ENCODE measurements at regions not wholly inside any gene's neighbourhood (a gene's known extent, or its start where the extent isn't known, plus 50 kb on each side); places are given as distances from the start of the nearest gene placed in this dataset.
A peak's percentile ranks its signal among the peaks of the same experiment; 100 is the strongest.
"Not testable (repeated sequence)": the region's sequence is repeated elsewhere in the genome, so short reads cannot be mapped to it uniquely, and the experiment has no call there.

DNA sequence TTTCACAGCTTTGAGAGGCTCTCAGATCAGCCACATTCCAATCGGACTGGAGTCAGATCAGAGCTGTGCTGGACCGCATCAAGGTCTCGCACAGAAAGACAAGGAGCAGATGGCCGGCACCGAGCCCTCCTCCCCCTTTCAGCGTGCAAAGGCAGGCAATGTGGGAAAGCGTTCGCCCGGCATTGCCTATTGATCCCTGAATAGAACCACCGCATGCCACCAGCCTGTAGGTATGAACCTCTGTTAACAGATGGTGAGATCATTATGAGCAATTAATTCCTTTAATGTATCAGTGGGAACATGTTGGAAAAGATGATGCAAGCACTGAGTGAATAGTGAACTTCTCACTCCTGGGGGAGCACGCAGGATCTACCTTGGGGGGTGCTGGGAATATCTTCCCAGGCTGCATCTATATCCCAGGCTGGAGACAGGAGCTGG lies 117.5 kb upstream of the ID4 start:
- DNase-seq, result peak in 1 of 56 donors; percentile 2

DNA sequence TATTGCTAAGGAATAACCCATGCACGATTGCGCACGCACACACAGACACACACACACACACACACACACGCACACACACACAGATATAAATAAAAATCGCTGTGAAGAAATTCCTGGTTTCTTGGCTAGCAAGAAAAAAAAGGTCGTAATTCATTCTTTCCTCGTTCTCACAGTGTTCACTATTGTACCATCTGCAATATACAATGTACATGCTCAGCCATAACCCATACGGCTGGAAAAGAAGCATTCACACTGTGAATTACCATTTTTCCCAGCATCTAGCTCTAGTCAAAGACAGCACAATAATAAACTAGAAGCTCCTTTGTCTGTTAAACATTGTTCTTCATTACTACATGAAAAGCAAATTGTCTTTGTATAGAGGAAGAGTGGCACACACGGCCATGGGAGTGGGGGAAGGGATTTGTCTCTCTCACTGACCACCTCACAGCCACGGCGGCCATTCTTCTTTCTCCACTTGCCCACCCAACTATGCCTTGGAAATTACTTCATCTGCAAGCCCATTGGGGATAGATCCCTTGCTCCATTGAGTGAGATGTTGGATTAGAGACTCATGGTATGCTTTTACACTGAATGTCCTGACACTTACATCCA lies 115.3 kb upstream of the ID4 start:
- no peak for DNase-seq

DNA sequence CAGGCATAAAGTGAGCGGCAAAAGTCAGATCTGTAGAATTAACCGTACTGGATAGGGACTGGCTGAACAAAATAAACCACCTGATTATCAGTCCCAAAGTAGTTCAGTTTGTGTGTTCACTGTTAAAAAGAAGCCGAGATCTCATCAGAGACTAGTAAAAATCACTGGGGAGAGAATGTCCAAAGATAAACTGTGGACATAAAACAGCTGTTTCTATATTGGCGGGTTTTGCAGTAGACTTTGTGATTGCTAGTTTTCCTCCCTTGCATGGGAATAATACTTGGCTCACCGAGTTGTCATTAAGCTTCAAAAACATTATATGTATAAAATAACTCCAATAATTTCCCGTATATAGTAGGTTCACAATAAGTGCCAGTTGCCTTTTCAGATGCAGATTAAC lies 114.2 kb upstream of the ID4 start:
- no peak for DNase-seq

DNA sequence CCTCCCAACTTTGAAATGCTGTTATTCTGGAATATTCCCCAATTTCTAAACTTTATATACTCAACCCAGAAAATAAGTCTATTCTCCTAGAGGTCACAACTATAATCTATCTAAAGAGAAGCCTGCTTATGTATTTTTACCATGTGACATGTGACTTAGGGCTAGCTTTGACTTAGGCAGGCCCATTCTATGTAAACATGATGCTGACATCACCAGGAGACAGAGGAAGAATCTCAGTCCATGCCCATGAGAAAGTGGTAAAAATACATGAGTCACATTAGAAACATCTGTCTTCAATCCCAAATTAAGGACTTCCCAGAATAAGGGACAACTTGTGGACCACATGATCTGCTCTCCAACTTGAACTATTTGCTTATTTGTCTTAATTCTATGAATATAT lies 113.6 kb upstream of the ID4 start:
- DNase-seq, result no peak

DNA sequence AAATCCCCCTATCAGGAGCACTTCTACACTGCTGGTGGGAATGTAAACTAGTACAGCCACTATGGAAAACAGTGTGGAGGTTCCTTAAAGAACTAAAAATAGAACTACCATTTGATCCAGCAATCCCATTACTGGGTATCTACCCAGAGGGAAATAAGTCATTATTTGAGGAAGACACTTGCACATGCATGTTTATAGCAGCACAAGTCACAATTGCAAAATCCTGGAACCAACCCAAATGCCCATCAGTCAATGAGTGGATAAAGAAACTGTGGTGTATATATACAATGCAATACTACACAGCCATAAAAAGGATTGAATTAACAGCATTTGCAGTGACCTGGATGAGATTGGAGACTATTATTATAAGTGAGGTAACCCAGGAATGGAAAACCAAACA lies 111.7 kb upstream of the ID4 start:
- not testable (repeated sequence) for DNase-seq

DNA sequence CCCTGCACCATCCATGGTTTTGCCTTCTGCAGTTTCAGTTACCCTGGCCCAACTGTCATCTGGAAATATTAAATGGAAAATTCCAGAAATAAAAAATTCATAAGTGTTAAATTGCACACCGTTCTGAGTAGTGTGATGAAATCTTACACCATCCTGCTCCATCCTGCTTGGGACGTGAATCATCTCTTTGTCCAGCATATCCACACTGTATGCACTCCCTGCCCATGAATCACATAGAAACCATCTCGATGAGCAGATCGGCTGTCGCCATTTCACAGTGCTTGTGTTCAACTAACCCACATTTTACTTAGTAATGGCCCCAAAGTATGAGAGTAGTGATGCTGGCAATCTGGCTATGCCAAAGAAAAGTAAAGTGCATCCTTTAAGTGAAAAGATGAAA lies 105.9 kb upstream of the ID4 start:
- no peak for DNase-seq

DNA sequence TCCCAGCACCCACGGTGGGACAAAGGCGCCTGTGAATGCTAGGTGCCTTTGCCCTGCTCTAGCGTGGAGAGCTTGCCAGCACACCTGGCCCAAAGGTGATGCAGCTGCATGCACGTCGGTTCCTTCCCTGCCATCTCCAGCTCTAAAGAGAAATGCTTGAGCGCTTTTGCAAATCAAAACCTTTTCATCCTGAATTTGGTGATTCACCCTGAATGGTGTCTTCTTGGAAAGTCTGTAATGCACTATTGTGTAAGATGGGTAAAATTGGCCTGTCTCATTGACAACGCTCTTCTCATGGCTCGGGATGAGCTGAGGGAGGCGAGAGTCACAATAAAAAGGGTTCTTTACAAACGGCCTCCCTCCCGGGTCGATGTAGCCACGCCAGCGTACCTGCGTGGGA lies 103.1 kb upstream of the ID4 start:
- no peak for DNase-seq

DNA sequence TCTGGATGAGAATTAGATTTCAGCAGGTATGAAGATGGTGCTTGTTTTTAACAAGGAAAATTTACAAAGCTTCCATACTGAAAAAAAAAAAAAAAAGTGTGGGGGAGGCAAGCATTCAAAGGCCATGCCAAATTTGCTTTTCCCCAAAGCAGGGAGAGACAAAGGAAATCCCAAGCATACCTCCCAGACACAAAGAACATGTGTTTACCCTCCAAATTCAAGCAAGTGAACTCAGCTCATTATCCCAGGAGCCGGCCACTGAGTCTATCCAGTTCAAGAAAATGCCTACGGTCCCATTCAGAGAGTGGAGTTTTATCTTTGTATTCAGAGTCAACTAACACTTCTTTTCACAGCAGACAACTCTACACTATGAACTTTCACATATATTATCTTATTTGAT lies 102.7 kb upstream of the ID4 start:
- DNase-seq, result no peak

DNA sequence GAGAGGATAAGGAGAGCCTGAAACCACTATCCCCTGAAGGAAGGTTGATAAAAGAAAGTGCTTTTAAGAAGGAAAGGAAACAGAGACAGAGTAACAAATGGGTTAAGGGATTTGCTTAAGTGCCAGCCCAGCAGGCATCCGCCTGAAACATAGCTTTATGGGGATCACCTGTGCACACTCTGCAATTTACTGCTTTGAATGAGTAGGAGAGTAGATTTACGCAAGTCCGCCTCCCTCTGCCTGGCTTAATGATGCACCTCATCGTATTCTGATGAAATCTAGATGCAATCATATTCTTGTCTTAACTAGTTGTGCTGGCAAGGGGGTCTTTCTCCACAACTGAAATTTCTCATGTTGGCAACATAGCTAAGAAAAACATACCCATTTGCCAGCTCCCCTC lies 101.1 kb upstream of the ID4 start:
- no peak for DNase-seq

DNA sequence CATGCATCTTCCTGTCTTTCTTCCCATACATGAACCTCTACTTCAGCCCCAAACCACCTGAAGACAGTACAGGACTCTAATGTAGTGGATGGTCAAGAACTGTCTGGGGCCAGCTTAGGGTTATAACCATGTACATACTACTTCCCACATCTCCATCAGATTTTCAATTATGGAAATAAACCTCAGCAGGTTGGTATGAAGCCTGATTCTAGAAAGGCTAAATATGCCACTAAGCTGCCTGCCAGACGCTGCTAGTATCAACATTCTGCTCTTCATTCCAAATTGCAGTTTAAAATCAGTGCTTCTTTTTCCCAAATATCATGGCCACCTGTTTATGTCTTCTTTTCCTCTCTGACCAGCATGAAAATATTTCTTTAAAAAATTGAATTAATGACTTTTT lies 99.2 kb upstream of the ID4 start:
- DNase-seq, result no peak

DNA sequence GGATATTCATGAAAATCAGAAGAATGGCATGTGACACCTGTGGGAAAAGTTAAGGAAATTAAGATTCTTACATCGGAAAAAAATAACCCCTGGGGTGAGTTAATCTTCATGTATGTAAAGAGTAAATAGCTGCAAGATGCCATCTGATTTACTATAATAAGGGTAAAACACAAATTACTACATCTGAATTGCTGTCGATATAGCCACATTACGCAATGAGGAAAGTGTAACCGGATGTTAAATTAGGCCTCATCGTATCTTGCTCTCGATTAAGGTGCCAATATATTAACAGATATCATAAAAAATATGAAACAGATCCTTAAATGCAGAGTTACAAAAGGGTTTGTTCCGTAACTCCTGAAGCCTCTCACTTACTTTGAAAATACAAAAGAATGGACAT lies 87.4 kb upstream of the ID4 start:
- no peak for DNase-seq

DNA sequence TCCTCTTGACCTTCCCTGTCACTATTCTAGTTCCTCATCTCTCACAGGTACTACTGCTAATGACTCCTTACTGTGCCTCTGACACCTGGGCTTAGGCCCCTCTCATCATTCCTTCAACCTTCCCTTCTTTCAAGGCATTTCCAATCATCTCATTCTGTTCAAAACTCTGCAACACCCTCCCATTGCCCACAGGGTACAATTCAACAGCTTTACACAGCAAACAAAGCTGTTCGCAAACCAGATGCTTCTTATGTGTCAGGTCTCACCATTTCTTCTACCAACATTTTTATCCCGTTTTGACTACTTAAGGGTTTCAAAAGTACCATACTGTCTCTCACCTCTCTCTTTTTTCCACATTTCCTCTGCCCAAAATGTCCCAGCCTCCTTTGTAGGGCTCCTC lies 84.4 kb upstream of the ID4 start:
- DNase-seq, result no peak

DNA sequence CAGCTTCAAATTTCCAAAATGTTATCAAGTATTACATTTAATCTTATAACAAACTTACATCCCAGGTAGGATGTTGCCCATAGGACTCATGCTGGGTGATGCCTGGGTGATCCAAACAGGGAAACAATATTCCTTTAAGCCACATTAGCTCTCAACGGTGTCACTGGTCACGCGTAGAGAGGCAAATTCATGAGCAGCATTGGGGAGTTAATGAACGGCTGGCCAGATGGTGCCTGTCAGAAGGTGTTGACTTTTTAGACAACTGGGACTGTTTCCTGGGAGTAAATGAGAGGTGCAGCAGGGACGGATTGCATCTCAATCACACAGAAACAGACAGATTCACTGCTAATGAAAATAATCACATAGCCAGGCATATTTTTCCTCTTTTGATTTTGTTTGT lies 83.3 kb upstream of the ID4 start:
- DNase-seq, result no peak

DNA sequence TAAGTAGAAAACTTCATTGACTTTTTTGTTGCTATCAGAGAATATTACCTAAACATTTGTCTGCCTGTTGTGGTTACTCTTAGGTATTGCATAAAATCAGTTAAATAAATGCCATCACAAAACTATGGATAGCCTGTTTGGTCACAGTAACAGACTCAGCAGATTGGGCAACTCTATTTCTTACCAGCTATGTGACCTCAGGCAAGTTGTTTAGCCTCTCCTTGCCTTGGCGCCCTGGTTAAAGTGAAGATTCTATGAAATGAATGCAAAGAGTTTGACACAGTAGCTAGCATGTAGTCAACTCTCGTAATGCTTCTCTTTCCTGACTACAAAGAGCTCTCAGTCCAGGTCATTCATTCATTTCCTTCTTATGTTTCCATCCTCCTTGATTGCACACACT lies 82.5 kb upstream of the ID4 start:
- DNase-seq, result no peak

DNA sequence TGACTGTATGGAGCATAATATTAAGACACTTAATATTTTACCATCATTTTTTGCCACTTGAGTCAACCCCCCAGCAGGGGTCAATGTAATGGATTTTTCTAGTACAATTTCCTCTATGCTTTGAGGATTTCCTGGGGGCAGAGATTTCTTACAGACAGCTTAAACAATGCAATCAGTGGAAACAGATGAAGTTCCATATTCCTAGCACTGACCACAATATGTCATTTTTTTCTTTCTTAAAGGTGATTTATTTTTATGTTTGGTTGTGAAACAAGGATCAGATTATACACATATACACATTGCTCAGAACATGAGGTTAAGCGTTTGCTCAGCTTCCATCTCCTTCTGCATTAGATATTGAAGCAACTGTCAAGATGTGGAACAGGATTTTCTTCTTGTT lies 82.0 kb upstream of the ID4 start:
- no peak for DNase-seq

DNA sequence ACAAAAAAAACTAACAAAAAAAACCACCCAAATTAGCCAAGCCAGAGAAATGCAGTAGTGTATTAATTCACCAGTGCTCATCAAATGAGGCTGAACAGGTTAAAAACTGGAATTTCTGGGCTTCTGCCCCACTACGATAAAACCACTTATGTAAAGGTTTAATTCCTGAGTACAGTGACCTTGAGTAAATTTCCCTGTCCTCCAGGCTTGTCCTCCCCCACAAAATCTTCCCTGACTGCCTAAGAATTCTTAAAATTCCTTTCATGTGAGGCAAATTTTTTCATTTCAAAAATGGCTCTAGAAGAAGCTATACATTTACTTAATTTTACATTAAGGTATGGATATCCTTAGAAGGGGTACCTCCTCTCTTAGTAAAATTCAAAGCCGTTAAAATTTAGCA lies 80.1 kb upstream of the ID4 start:
- no peak for DNase-seq

DNA sequence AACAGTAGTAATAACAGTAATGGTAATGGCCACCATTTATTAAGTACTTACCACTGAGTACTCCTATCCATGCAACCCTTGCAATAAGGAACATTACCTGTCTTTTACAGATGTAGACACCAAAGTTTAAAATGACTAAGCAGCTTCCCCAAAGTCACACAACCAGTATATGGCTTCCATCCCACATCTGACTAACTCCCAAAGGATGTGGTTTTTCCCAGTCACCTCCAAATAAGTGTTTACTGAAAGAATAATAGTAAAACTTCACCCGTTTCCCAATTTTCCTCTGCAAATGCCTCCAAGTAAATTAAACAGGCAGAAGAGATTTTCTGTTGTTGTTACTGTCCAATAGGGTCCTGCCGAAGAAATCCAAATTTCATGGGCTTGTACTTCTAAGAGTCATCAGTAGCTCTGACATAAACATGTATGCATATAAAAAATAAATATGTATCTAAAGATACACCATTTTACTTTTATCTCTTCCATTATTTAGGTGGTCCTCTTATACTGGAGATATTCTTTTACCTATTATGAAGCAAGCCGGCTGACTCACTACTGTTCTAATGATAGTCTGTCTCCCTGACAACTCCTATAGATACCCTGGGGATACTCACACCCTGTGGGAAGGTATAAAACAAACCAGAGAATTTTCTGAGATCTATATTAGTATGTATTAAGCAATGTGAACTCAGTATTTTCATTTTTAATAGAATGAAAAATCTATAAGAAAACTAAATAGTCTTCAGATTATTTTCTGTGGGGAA lies 77.9 kb upstream of the ID4 start:
- DNase-seq, result no peak

DNA sequence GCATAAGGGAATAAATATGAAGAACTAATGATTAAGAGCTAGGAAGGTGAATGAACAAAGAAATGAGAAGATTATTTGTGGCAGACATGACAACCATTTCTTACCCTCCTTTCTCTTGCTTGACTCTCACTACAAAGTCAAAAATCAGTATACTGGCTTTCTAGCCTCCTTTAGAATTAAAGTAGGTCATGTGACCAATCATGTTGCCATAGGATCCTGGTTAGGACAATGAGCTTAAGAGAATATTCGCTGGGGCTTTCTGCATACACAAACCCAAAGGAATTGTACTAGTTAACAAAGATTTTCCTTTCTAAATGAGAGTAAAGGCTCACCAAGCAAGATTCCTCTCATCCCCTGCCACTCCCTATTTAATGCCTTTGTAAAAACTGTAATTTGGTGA lies 76.0 kb upstream of the ID4 start:
- no peak for DNase-seq

DNA sequence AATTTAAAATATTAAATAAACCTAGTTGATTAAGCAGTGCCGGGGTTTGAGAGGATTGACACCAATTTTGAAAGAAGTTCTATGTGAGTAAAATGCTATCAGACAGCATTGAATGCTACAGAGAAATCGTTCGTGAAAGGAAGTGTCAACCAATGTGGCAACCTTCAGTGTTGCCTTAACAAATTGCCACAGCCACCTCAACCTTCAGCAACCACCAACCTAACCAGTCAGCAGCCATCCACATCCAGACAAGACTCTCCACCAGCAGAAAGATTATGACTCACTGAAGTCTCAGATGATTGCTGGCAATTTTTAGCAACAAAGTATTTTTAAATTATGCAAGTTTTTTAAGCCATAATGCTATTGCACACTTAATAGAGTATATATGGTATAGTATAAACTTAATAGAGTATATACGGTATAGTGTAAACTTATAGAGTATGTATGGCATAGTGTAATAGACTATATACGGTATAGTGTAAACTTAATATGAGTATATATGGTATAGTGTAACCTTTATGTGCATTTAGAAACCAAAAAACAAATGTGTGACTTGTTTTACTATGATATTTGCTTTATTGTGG lies 65.3 kb upstream of the ID4 start:
- DNase-seq, result no peak

DNA sequence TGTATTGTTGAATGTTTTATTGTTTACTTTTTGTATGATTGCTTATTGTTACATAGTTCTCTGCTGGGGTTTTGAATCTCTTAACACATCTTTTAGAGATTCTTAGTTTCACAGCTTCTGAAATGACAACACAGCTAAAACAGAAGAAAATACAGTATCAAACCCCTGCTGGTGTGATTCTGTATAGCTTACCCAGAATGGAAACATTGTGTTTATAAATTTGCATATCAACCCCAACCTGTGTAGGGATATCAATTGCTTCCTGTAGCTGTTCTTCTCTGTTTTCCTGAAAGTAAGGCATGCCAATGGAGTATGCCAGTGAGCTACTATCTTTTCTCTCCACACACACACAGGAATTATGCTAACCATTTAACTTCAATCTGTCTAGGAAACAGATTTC lies 64.3 kb upstream of the ID4 start:
- no peak for DNase-seq

DNA sequence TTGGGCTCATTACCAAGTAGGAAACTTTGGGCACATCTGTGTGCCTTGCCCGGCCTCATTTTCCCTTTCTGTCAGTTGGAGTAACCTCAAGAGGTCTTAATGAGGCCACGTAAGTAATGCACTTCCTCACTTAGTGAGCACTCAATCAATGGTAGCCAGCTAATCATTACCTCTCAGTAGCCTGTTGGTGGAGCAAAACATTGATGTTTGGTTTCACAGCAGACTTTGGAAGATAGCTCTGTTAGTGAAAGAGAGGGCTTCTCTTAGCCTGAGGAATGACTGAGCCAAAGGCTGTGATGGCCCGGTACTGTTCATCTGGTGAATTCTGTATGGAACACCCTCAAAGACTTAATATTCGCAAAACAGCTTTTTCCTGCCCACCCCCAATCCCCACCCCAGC lies 55.9 kb upstream of the ID4 start:
- DNase-seq, result no peak

DNA sequence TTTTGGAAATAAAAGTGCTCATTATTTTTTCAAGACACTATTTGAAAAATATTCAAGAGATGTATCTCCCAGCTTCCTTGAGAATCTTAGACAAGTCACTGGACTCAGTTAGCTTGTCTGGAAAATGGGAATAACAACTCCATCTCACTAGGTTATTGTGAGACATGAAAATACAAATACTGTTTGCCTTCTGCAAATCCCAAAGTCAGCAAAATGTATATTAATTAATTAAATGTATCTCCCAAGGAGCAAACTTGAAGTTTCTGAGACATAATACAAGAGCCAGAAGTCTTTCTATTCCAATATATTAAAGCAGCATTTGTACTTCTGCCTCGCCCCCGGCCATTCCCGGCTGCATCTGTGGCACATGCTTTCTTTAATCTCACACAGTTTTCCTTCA lies 54.6 kb upstream of the ID4 start:
- DNase-seq, result no peak

All from amygdala (tissue), 56 donors.